ENCODE measurements at regions not wholly inside any gene's neighbourhood (a gene's known extent, or its start where the extent isn't known, plus 50 kb on each side); places are given as distances from the start of the nearest gene placed in this dataset.

GRCh38 chr1:2935751-2936390 is 85.4 kb upstream of the ACTRT2 start:
- Histone ChIP-seq H3K4me1 (ENCODE audit: control insufficient read depth, insufficient read depth, low read length) (peaks cover 11% of the 10 kb centered on the region), H3K36me3 (ENCODE audit: control insufficient read depth, insufficient read depth, low read length) (no peaks in the 10 kb centered on the region), H3K4me3 (ENCODE audit: low read depth, low read length) (no peak overlapping the region), H3K9me3 (ENCODE audit: control insufficient read depth, insufficient read depth, low read length) (peaks cover 2% of the 10 kb centered on the region), H3K27ac (ENCODE audit: low read depth, low read length) (no peak overlapping the region), H3K27me3 (ENCODE audit: control insufficient read depth, insufficient read depth, low read length) (no peaks in the 10 kb centered on the region)
- 80% methylated on average over 20 of the region's 23 CpGs for WGBS (ENCODE audit: insufficient coverage)
- DNase-seq (ENCODE audit: low read depth in 4 of 6, low spot score in 6 of 6), result no peak

GRCh38 chr1:2936559-2937515 is 84.4 kb upstream of the ACTRT2 start:
- Histone ChIP-seq H3K27me3 (ENCODE audit: control insufficient read depth, insufficient read depth, low read length) (no peaks in the 10 kb centered on the region), H3K9me3 (ENCODE audit: control insufficient read depth, insufficient read depth, low read length) (peaks cover 4% of the 10 kb centered on the region), H3K4me1 (ENCODE audit: control insufficient read depth, insufficient read depth, low read length) (peaks cover 8% of the 10 kb centered on the region), H3K4me3 (ENCODE audit: low read depth, low read length) (no peak overlapping the region), H3K36me3 (ENCODE audit: control insufficient read depth, insufficient read depth, low read length) (no peaks in the 10 kb centered on the region), H3K27ac (ENCODE audit: low read depth, low read length) (no peak overlapping the region)
- 64% methylated on average over 11 of the region's 22 CpGs for WGBS (ENCODE audit: insufficient coverage)
- peak in 1 of 6 donors; percentile 4 for DNase-seq (ENCODE audit: low read depth in 4 of 6, low spot score in 6 of 6)

- Histone ChIP-seq H3K9me3 (ENCODE audit: control insufficient read depth, insufficient read depth, low read length) (peaks cover 4% of the 10 kb centered on the region), H3K36me3 (ENCODE audit: control insufficient read depth, insufficient read depth, low read length) (no peaks in the 10 kb centered on the region), H3K4me1 (ENCODE audit: control insufficient read depth, insufficient read depth, low read length) (peaks cover 8% of the 10 kb centered on the region), H3K27ac (ENCODE audit: low read depth, low read length) (no peak overlapping the region), H3K4me3 (ENCODE audit: low read depth, low read length) (no peak overlapping the region), H3K27me3 (ENCODE audit: control insufficient read depth, insufficient read depth, low read length) (no peaks in the 10 kb centered on the region)
- no peak for DNase-seq (ENCODE audit: low read depth in 4 of 6, low spot score in 6 of 6)
- WGBS (ENCODE audit: insufficient coverage), result 84% methylated on average over 1 of the region's 1 CpG
Observed at GRCh38 chr1:2937805-2938204, 83.5 kb upstream of the ACTRT2 start.

GRCh38 chr1:2939041-2939552 is 82.2 kb upstream of the ACTRT2 start:
- no peak overlapping the region for H3K4me3 ChIP-seq (ENCODE audit: low read depth, low read length)
- peaks cover 4% of the 10 kb centered on the region for H3K9me3 ChIP-seq (ENCODE audit: control insufficient read depth, insufficient read depth, low read length)
- no peak for DNase-seq (ENCODE audit: low read depth in 4 of 6, low spot score in 6 of 6)
- H3K27ac ChIP-seq (ENCODE audit: low read depth, low read length), result no peak overlapping the region
- no peaks in the 10 kb centered on the region for H3K27me3 ChIP-seq (ENCODE audit: control insufficient read depth, insufficient read depth, low read length)
- H3K4me1 ChIP-seq (ENCODE audit: control insufficient read depth, insufficient read depth, low read length), result peaks cover 8% of the 10 kb centered on the region
- 86% methylated on average over 1 of the region's 1 CpG for WGBS (ENCODE audit: insufficient coverage)
- no peaks in the 10 kb centered on the region for H3K36me3 ChIP-seq (ENCODE audit: control insufficient read depth, insufficient read depth, low read length)

- WGBS (ENCODE audit: insufficient coverage), result 92% methylated on average over 2 of the region's 4 CpGs
- no peak overlapping the region for H3K4me3 ChIP-seq (ENCODE audit: low read depth, low read length)
- peaks cover 4% of the 10 kb centered on the region for H3K9me3 ChIP-seq (ENCODE audit: control insufficient read depth, insufficient read depth, low read length)
- H3K27ac ChIP-seq (ENCODE audit: low read depth, low read length), result no peak overlapping the region
- no peaks in the 10 kb centered on the region for H3K36me3 ChIP-seq (ENCODE audit: control insufficient read depth, insufficient read depth, low read length)
- no peaks in the 10 kb centered on the region for H3K27me3 ChIP-seq (ENCODE audit: control insufficient read depth, insufficient read depth, low read length)
- DNase-seq (ENCODE audit: low read depth in 4 of 6, low spot score in 6 of 6), result no peak
- peaks cover 3% of the 10 kb centered on the region for H3K4me1 ChIP-seq (ENCODE audit: control insufficient read depth, insufficient read depth, low read length)
Observed at GRCh38 chr1:2940178-2940577, 81.1 kb upstream of the ACTRT2 start.

- H3K9me3 ChIP-seq (ENCODE audit: control insufficient read depth, insufficient read depth, low read length), result peaks cover 4% of the 10 kb centered on the region
- H3K36me3 ChIP-seq (ENCODE audit: control insufficient read depth, insufficient read depth, low read length), result no peaks in the 10 kb centered on the region
- no peak overlapping the region for H3K27ac ChIP-seq (ENCODE audit: low read depth, low read length)
- WGBS (ENCODE audit: insufficient coverage), result 100% methylated on average over 1 of the region's 2 CpGs
- no peaks in the 10 kb centered on the region for H3K4me1 ChIP-seq (ENCODE audit: control insufficient read depth, insufficient read depth, low read length)
- no peaks in the 10 kb centered on the region for H3K27me3 ChIP-seq (ENCODE audit: control insufficient read depth, insufficient read depth, low read length)
- no peak overlapping the region for H3K4me3 ChIP-seq (ENCODE audit: low read depth, low read length)
- DNase-seq (ENCODE audit: low read depth in 4 of 6, low spot score in 6 of 6), result no peak
Observed at GRCh38 chr1:2941040-2941439, 80.2 kb upstream of the ACTRT2 start.

GRCh38 chr1:2941907-2942306 is 79.4 kb upstream of the ACTRT2 start:
- Histone ChIP-seq H3K4me1 (ENCODE audit: control insufficient read depth, insufficient read depth, low read length) (peaks cover 6% of the 10 kb centered on the region), H3K27ac (ENCODE audit: low read depth, low read length) (no peak overlapping the region), H3K27me3 (ENCODE audit: control insufficient read depth, insufficient read depth, low read length) (no peaks in the 10 kb centered on the region), H3K4me3 (ENCODE audit: low read depth, low read length) (no peak overlapping the region), H3K36me3 (ENCODE audit: control insufficient read depth, insufficient read depth, low read length) (no peaks in the 10 kb centered on the region), H3K9me3 (ENCODE audit: control insufficient read depth, insufficient read depth, low read length) (peaks cover 4% of the 10 kb centered on the region)
- DNase-seq (ENCODE audit: low read depth in 4 of 6, low spot score in 6 of 6), result no peak
- WGBS (ENCODE audit: insufficient coverage), result 88% methylated on average over 6 of the region's 6 CpGs

- peaks cover 4% of the 10 kb centered on the region for H3K9me3 ChIP-seq (ENCODE audit: control insufficient read depth, insufficient read depth, low read length)
- H3K4me1 ChIP-seq (ENCODE audit: control insufficient read depth, insufficient read depth, low read length), result peaks cover 9% of the 10 kb centered on the region
- DNase-seq (ENCODE audit: low read depth in 4 of 6, low spot score in 6 of 6), result no peak
- no peak overlapping the region for H3K27ac ChIP-seq (ENCODE audit: low read depth, low read length)
- WGBS (ENCODE audit: insufficient coverage), result 82% methylated on average over 5 of the region's 5 CpGs
- no peaks in the 10 kb centered on the region for H3K36me3 ChIP-seq (ENCODE audit: control insufficient read depth, insufficient read depth, low read length)
- no peak overlapping the region for H3K4me3 ChIP-seq (ENCODE audit: low read depth, low read length)
- no peaks in the 10 kb centered on the region for H3K27me3 ChIP-seq (ENCODE audit: control insufficient read depth, insufficient read depth, low read length)
Observed at GRCh38 chr1:2942410-2942809, 78.9 kb upstream of the ACTRT2 start.

- WGBS (ENCODE audit: insufficient coverage), result 81% methylated on average over 6 of the region's 7 CpGs
Observed at GRCh38 chr1:2943686-2944260, 77.5 kb upstream of the ACTRT2 start.

More at GRCh38 chr1:2943686-2944260, 77.5 kb upstream of the ACTRT2 start:
- Histone ChIP-seq H3K27ac (ENCODE audit: low read depth, low read length) (no peak overlapping the region), H3K4me1 (ENCODE audit: control insufficient read depth, insufficient read depth, low read length) (peaks cover 18% of the 10 kb centered on the region), H3K36me3 (ENCODE audit: control insufficient read depth, insufficient read depth, low read length) (no peaks in the 10 kb centered on the region), H3K9me3 (ENCODE audit: control insufficient read depth, insufficient read depth, low read length) (peaks cover 4% of the 10 kb centered on the region), H3K4me3 (ENCODE audit: low read depth, low read length) (no peak overlapping the region), H3K27me3 (ENCODE audit: control insufficient read depth, insufficient read depth, low read length) (no peaks in the 10 kb centered on the region)
- DNase-seq (ENCODE audit: low read depth in 4 of 6, low spot score in 6 of 6), result no peak
